Neural cell (in vitro differentiated cells): ENCODE measurements at regions not wholly inside any gene's neighbourhood (a gene's known extent, or its start where the extent isn't known, plus 50 kb on each side); places are given as distances from the start of the nearest gene placed in this dataset.

Source experiments
- CTCF ChIP-seq: fragments of 450-650 bp; IDR thresholded peaks from 2 replicates; pipeline ENCODE4 v1.5.1; 2014; ENCODE audit warnings: antibody characterized with exemption, mild to moderate bottlenecking, moderate library complexity; ENCODE audit not compliant: poor library complexity, severe bottlenecking
- EZH2 ChIP-seq: fragments of 200-600, 300-800 bp; shearing (Covaris generic), sonication (generic); IDR thresholded peaks from 2 replicates; pipeline ENCODE4 v1.6.1; 2014; ENCODE audit warnings: antibody characterized with exemption, low read length, borderline replicate concordance, mild to moderate bottlenecking; ENCODE audit not compliant: insufficient read depth, poor library complexity, severe bottlenecking

DNA sequence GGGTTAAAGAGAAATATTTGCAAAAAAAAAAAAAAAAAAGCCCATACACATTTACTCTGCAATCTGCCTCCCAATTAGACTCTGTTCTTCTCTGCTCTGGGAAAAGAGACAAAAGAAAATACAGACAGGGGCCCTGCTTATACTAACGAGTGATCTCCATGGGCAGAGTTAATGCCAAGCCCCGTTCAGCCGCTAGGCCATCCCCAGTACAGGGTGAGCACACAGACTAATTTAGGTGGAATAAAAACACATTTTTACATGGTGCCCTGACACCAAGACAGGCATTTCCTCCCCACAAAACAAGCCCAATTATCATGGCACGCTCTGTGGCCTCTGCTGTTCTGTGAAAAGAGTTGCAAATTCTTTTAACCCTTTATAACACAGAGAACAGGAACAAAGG, 356.3 kb upstream of the C16orf82 start:
- TF ChIP-seq CTCF (no peak), EZH2 (no peak)
